ENCODE measurements at regions not wholly inside any gene's neighbourhood (a gene's known extent, or its start where the extent isn't known, plus 50 kb on each side); places are given as distances from the start of the nearest gene placed in this dataset.

GRCh38 chr13:59277106-59277505, 886.6 kb downstream of the DIAPH3 start:
- TF ChIP-seq CTCF (IDR thresholded peaks at IDR 0.05) (no peak), POLR2A (IDR thresholded peaks at IDR 0.05) (no peak), POLR2AphosphoS5 (IDR thresholded peaks at IDR 0.05) (no peak), EP300 (IDR thresholded peaks at IDR 0.05) (no peak)

Data from gastroesophageal sphincter (tissue), 3 donors.